A549 (cell line): ENCODE measurements at regions not wholly inside any gene's neighbourhood (a gene's known extent, or its start where the extent isn't known, plus 50 kb on each side); places are given as distances from the start of the nearest gene placed in this dataset.

Source experiments
- EP300 ChIP-seq, 2 experiments: fragments of >200 bp; sonication (Bioruptor Twin); formaldehyde crosslinking; IDR thresholded peaks; 2 replicates in 1 of 2; 3 replicates in 1 of 2; pipeline ENCODE4 v1.6.1; 2016 to 2017
- FOSL2 ChIP-seq, 2 experiments: fragments of 450-650 bp in 1 of 2; fragments of >200 bp in 1 of 2; sonication (Bioruptor Twin) in 1 of 2; formaldehyde crosslinking; IDR thresholded peaks; 2 replicates each; pipeline versions ENCODE4 v1.5.0 to v1.6.1; 2016 to 2020; ENCODE audit warnings: mild to moderate bottlenecking in 1 of 2, moderate library complexity in 1 of 2
- POLR2A ChIP-seq: IDR thresholded peaks from 2 replicates; pipeline ENCODE4 v1.6.1; 2012; ENCODE audit warnings: mild to moderate bottlenecking, low read length
- SMC3 ChIP-seq: fragments of >200 bp; sonication (Bioruptor Twin); formaldehyde crosslinking; IDR thresholded peaks from 3 replicates; pipeline ENCODE4 v1.6.1; 2018; ENCODE audit warnings: inconsistent platforms
- ZSCAN20 ChIP-seq: fragments of 250-450 bp; sonication (Bioruptor Pico); IDR thresholded peaks from 2 replicates; pipeline ENCODE4 v1.8.0; 2022; ENCODE audit warnings: mild to moderate bottlenecking, moderate library complexity
- TF ChIP-seq, protein P1 (sequence below): fragments of >200 bp; sonication (Bioruptor Twin); formaldehyde crosslinking; IDR thresholded peaks from 3 replicates; pipeline ENCODE4 v1.5.1; 2016

DNA sequence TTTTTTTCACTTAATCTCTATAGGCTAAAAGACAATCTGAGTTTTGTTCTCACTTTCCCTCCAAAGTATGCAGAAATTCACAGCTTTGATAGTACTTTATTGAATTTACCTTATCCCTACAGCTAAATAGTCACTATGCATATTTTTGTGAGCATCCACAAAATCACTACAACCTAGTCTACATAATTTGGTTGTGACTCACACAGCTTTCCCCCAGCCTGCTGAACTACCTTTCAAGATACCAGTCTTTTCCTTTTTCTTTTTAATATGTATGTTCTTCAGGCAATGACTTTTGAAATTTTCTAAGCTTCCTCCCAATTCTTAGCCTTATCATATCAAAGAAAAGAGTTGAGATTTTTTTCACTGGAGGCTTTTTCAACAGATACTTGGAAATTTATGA lies 347.3 kb upstream of the CDH6 start:
- no peak for TF ChIP-seq FOSL2 (IDR thresholded peaks at IDR 0.05)
- TF ChIP-seq FOSL2 (CRISPR knock-in tag; IDR thresholded peaks at IDR 0.05), result no peak
- no peak for TF ChIP-seq EP300 (IDR thresholded peaks at IDR 0.05)
- TF ChIP-seq, protein P1, sequence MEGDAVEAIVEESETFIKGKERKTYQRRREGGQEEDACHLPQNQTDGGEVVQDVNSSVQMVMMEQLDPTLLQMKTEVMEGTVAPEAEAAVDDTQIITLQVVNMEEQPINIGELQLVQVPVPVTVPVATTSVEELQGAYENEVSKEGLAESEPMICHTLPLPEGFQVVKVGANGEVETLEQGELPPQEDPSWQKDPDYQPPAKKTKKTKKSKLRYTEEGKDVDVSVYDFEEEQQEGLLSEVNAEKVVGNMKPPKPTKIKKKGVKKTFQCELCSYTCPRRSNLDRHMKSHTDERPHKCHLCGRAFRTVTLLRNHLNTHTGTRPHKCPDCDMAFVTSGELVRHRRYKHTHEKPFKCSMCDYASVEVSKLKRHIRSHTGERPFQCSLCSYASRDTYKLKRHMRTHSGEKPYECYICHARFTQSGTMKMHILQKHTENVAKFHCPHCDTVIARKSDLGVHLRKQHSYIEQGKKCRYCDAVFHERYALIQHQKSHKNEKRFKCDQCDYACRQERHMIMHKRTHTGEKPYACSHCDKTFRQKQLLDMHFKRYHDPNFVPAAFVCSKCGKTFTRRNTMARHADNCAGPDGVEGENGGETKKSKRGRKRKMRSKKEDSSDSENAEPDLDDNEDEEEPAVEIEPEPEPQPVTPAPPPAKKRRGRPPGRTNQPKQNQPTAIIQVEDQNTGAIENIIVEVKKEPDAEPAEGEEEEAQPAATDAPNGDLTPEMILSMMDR, result no peak
- TF ChIP-seq POLR2A, result no peak
- no peak for TF ChIP-seq SMC3
- TF ChIP-seq ZSCAN20 (CRISPR knock-in tag), result no peak
